Stimulated activated CD8-positive, alpha-beta memory T cell treated with anti-CD3 and anti-CD28 coated beads, Interleukin-15, amount 100 ng/mL, for 48 hours (primary cell): ENCODE measurements at regions not wholly inside any gene's neighbourhood (a gene's known extent, or its start where the extent isn't known, plus 50 kb on each side); places are given as distances from the start of the nearest gene placed in this dataset.

Source experiments
- DNase-seq, 2 donors: peaks; one replicate each; pipeline ENCODE4 v3.0.0-alpha.2; 2020; ENCODE audit warnings: low read depth in 2 of 2

GRCh38 chr6:105851113-105851580 is 235.0 kb upstream of the PRDM1 start:
- DNase-seq: no peak

DNA sequence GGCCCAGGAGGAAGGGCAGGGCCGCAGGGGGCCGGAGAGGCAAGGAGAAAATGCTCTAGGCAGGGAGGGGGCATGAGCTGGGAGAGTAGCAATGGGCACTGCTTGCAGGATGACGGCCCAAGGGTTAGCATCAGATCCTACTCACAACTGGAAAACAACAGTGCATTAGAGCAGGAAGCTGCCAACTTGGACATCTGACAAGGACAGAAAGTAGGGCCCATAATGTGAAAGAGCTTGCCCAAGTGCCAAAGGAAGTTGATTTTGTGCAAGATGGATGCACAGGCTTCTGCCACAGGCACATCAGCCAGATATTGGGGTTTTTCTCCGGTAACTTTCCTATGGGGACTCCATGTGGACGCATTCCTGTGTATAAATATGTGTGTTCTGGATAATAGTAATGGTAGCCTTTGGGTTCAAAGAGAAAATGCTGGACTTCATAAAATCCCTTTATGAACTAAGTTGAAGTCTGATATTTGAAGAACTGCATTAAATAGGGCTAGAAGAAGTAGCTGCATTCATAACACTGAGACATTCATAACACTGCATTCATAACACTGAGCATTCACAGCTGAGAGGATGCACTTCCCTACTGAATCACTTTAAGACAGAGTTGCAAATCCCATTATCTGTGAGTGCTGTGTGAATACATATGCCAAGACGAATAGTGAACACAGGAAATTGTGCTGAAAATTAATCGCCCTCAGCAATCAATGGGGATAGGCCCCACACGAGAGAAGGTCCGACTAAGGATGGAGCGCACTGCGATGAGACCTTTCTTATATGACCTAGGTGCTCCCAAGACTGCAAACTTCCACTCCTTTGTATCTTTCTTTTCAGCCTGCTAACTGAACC is 235.6 kb upstream of the PRDM1 start:
- DNase-seq: no peak

DNA sequence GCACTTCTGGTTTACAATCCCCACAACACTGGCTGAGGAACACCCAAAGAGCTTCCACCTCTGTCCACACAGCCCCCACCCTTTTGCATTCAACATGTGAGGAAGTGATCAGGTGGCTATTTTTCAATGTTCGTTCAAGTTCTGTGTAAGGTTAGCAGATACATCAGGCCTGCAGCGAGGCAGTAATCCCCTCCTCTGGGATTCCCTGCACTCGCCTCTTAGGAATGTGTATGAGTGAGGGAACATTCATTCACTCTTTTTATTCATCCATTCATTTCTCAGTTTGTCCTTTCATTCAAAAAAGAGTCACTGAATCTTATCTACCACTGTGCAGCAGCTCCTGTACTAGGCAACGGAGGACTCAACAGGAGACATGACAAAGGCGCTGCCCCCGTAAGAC is 236.4 kb upstream of the PRDM1 start:
- DNase-seq: no peak

- DNase-seq: no peak
Observed at GRCh38 chr6:105847433-105847832, 238.7 kb upstream of the PRDM1 start.

DNA sequence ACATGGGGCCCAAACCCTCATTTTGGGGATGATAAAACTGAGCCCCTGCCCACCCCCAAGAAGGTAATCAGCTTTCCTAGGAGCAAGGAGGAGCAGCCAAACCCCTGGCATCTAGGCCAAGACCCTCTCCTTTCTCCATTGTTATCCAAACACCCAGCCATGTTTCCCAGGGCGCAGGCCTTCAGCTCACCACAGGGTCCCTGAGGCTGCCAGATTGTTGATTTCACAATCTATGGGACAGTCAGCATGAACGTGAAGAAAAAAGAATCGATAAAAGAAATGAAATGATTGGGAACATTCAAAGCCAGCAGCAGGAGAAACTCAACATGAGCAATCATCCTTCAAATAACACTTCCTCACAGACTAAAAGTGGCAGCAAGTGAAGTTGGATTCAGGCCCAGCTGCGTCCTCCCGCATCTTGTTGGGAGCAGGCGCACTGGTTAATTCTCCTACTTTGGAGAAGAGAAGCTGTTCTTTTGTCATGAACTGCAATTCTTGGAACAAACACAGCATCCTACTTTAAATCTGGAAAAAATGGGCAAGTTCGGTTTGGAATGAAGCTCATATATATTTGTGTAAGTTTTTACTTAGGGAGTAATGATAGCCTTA is 241.8 kb upstream of the PRDM1 start:
- DNase-seq: no peak

DNA sequence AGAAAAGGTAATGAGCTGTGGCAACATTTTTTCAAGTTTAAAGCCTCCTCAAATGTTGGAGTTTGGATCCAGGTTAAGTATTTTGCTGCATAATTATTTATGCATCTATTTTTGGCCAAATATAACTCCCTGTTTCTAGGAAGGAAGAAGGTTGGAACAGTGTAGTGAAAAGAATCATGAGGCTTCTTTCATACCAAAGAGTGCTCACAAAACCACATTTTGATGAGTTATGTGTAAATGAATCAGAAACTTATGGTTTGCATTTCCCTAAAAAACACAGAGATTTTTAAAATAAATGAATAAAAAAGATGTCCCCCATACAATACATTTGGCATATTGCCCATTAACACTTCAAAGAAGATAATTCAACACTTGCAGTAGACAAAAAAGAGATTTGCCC is 246.9 kb upstream of the PRDM1 start:
- no peak for DNase-seq

GRCh38 chr6:105838171-105838570 is 248.0 kb upstream of the PRDM1 start:
- DNase-seq: no peak

- DNase-seq: no peak
Observed at GRCh38 chr6:105836889-105837288, 249.2 kb upstream of the PRDM1 start.

GRCh38 chr6:105836379-105836778 is 249.8 kb upstream of the PRDM1 start:
- no peak for DNase-seq

DNA sequence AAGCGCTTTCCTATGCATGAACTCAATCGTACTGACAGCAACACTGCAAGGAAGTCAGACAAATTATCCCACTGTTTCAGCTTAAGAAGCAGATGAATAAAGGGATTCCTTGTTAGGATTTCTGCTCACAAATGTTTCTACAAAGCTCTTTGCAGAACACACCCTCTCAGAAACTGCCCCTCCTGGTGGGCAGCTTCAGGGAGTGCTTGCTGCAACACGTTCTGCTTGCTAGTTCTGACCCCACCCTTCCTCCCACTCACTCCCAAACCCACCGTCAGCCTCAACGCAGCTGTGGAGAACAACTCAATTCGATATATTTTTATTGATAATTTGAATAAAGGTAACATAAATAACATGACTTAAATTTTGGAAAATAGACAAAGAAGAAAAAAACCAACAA is 250.8 kb upstream of the PRDM1 start:
- no peak for DNase-seq

DNA sequence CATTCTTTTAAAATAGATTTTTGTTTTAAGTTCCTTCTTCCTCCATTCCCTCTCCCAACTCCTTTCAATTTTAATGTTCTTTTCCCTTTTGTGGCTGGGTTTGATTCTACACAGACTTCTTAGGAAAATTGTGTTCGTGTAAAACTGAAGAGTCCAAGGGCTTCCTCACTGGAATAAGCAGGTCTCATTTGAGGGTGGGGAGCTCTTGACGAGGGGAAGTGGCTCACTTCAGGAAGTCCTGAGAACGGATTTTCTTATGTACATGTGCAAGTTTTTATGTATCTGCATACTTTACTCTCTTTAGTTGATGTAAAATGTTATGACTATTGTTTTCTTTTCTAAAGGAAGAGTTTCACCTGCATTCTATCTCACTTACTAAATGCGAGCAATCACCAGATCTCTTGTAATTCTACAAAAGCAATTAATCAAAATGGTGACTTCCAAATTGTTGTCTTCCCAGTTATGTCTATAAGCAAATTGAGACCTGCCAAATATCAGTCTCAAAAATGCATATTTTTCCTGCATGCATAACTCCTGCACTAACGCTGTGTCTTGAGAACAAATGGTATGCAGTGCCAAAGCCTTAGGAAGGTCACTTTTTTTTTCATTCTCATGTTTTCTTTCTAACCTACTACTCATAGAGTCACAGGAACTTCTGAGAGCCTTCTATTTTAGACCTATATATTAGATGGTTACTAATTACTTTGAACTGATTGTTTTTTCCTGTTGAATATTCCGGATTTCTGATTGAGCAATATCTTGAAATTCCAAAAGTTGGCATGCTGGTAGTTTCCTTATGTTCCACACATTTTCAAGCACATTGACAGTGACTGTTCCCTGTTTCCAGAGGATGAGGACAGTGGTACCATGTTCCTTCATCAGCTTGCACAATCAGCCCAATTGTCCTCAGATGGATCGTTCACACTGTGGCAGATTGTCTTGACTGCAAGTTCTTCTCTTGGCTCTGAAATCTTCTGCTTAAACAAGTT is 251.9 kb upstream of the PRDM1 start:
- DNase-seq: no peak

DNA sequence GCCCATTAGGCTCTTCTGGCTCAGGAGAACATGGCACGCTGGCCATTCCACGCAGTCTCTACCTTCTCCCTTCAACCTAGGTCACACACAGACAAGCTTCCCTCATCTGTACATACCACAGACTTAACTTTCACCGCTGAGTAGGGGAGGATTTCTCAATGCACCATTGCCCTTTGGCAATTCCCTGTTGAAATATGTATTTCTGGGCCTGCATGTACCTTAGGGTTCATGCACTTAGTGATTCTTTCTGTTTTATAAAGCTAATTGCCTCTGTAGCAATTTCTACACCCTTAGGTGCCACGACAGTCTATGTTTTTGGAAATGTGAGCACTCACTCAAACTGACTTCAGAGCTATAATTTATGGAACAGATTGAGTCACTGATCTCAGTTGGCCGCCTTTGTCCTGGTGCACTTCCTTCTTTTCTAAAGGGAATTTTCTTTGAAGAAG is 253.8 kb upstream of the PRDM1 start:
- DNase-seq: no peak

- DNase-seq: no peak
Observed at GRCh38 chr6:105831311-105832097, 254.6 kb upstream of the PRDM1 start.

- no peak for DNase-seq
Observed at GRCh38 chr6:105825210-105825609, 260.9 kb upstream of the PRDM1 start.

GRCh38 chr6:105824732-105825131 is 261.4 kb upstream of the PRDM1 start:
- DNase-seq: no peak

GRCh38 chr6:105821777-105822176 is 264.4 kb upstream of the PRDM1 start:
- no peak for DNase-seq

DNA sequence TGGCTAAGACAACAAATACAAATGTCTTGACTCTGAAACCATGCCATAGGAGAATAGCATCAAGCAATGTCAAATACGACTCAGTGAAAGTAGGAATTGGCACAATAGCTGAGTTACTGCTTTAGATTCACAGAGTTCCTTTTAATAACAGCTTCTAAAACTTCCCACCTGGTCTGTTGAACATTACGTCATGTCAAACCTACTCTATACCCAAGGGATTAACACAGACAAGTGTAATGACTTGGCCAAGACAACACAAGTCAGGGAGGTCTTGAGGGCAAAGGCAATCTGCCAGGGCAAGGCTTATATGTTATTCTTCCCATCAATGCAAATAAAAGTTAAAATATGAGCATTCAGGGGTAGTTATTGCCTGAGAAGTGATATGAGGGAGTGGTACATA is 265.1 kb upstream of the PRDM1 start:
- DNase-seq: no peak

DNA sequence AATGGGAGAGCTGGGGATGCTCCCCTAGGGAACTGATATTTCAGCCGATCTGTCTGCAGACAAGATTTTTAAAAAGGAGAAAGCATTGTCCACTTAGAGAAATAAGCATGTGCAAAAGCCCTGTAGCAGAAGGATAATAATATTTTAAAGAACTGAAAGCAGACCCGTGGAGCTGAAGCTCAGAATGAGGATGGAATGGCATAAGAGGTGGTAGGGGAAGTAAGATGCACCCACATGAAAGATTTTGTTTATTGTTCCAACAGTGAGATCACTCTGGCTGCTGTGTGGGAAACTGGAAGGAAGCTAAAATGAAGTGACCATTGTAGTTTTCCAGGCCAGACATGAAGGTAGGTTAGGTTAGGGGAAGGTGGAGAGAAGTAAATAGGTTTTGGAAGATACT is 266.4 kb upstream of the PRDM1 start:
- no peak for DNase-seq

GRCh38 chr6:105818505-105818904 is 267.6 kb upstream of the PRDM1 start:
- DNase-seq: no peak

- DNase-seq: no peak
Observed at GRCh38 chr6:105817961-105818360, 268.2 kb upstream of the PRDM1 start.

DNA sequence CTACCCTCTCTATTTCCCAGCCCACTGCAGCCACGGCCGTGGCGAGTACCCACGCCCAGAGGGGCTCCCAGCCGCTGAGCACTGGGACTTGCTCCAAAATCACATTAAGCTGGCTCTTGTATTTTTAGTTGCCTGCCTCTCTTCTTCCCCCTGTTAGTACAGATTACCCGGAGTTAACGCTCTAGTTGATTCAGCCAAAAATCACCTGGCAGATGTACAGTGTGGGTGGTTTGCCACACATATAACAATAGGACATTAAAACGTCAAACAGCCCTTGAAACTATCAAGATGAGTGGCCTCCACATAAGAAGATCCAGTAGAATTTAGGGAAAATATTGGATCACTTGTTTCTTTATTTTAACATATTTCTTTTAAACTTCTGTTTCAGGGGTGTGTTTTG is 268.8 kb upstream of the PRDM1 start:
- no peak for DNase-seq
